ENCODE measurements at regions not wholly inside any gene's neighbourhood (a gene's known extent, or its start where the extent isn't known, plus 50 kb on each side); places are given as distances from the start of the nearest gene placed in this dataset.

- DNase-seq (ENCODE audit: low spot score in 2 of 2): no peak
- Histone ChIP-seq H3K4me3 (no peak overlapping the region), H3K9me3 (no peaks in the 10 kb centered on the region), H3K27me3 (no peaks in the 10 kb centered on the region), H3K36me3 (no peaks in the 10 kb centered on the region), H3K27ac (no peak overlapping the region), H3K4me1 (no peaks in the 10 kb centered on the region)
- intact Hi-C loops (cut with DNase I): no loop called here
- no peak for TF ChIP-seq CTCF (IDR thresholded peaks at IDR 0.05)
Observed at GRCh38 chr9:86531273-86531970, 177.2 kb upstream of the TUT7 start.

GRCh38 chr9:86529496-86530275 lies 175.5 kb upstream of the TUT7 start:
- intact Hi-C loops (cut with DNase I): no loop called here
- H3K4me3 ChIP-seq: no peak overlapping the region
- H3K27me3 ChIP-seq: no peaks in the 10 kb centered on the region

GRCh38 chr9:86526021-86526420 lies 171.8 kb upstream of the TUT7 start:
- no peak for DNase-seq (ENCODE audit: low spot score in 2 of 2)
- H3K27ac ChIP-seq: no peak overlapping the region
- H3K36me3 ChIP-seq: no peaks in the 10 kb centered on the region
- no peaks in the 10 kb centered on the region for H3K9me3 ChIP-seq
- H3K4me1 ChIP-seq: no peaks in the 10 kb centered on the region
- TF ChIP-seq CTCF (IDR thresholded peaks at IDR 0.05): no peak
- no peaks in the 10 kb centered on the region for H3K27me3 ChIP-seq
- no peak overlapping the region for H3K4me3 ChIP-seq
- intact Hi-C loops (cut with DNase I): no loop called here

More at GRCh38 chr9:86529496-86530275, 175.5 kb upstream of the TUT7 start:
- H3K27ac ChIP-seq: no peak overlapping the region
- no peaks in the 10 kb centered on the region for H3K9me3 ChIP-seq
- H3K36me3 ChIP-seq: no peaks in the 10 kb centered on the region
- TF ChIP-seq CTCF (IDR thresholded peaks at IDR 0.05): no peak
- H3K4me1 ChIP-seq: no peaks in the 10 kb centered on the region
- no peak for DNase-seq (ENCODE audit: low spot score in 2 of 2)

GRCh38 chr9:86525182-86525581 lies 171.0 kb upstream of the TUT7 start:
- no peaks in the 10 kb centered on the region for H3K36me3 ChIP-seq
- intact Hi-C loops (cut with DNase I): no loop called here
- no peaks in the 10 kb centered on the region for H3K4me1 ChIP-seq
- H3K27me3 ChIP-seq: no peaks in the 10 kb centered on the region
- no peaks in the 10 kb centered on the region for H3K9me3 ChIP-seq
- TF ChIP-seq CTCF (IDR thresholded peaks at IDR 0.05): no peak
- H3K4me3 ChIP-seq: no peak overlapping the region
- no peak for DNase-seq (ENCODE audit: low spot score in 2 of 2)
- H3K27ac ChIP-seq: no peak overlapping the region

GRCh38 chr9:86521977-86522376 lies 167.8 kb upstream of the TUT7 start:
- no peaks in the 10 kb centered on the region for H3K27me3 ChIP-seq
- no peak for DNase-seq (ENCODE audit: low spot score in 2 of 2)

More at GRCh38 chr9:86521977-86522376, 167.8 kb upstream of the TUT7 start:
- Histone ChIP-seq H3K27ac (no peak overlapping the region), H3K4me1 (no peaks in the 10 kb centered on the region), H3K36me3 (no peaks in the 10 kb centered on the region), H3K9me3 (no peaks in the 10 kb centered on the region), H3K4me3 (no peak overlapping the region)
- no peak for TF ChIP-seq CTCF (IDR thresholded peaks at IDR 0.05)
- intact Hi-C loops (cut with DNase I): no loop called here
